IMR-90 (cell line): ENCODE measurements at regions not wholly inside any gene's neighbourhood (a gene's known extent, or its start where the extent isn't known, plus 50 kb on each side); places are given as distances from the start of the nearest gene placed in this dataset.

Experiments
- ATAC-seq: fragments of 200-7000 bp; cut with Tn5 transposase; 2 replicates; pipeline ENCODE4 v1.9.1; 2020; ENCODE audit warnings: low read depth, mild to moderate bottlenecking, moderate library complexity
- BruUV-seq: library from RNA; stranded (reverse); fragments of 400-500 nt; replicated peaks from 2 replicates; lab custom pipeline; 2021; lab: Mats Ljungman, UMichigan
- CTCF ChIA-PET: fragments of 300-600 bp; formaldehyde crosslinking; extraction: SDS; loops from one replicate; lab custom pipeline; 2021; ENCODE audit warnings: antibody characterized with exemption; lab: Yijun Ruan, JAX
- POLR2A ChIA-PET: fragments of 300-600 bp; sonication (Branson Sonifier 250); formaldehyde crosslinking; loops from one replicate; lab custom pipeline; 2022; ENCODE audit warnings: antibody characterized with exemption; ENCODE audit not compliant: unreplicated experiment; lab: Charles Lee
- DNase-seq: peaks from one replicate; pipeline ENCODE4 v3.0.0; 2013
- H2AFZ ChIP-seq: replicated peaks from 2 replicates; pipeline ENCODE3; 2013; ENCODE audit warnings: low read length, mild to moderate bottlenecking; ENCODE audit not compliant: poor library complexity
- H2AK5ac ChIP-seq: 2 replicates; pipeline ENCODE4 v1.6.1; 2013; ENCODE audit warnings: low read depth, low read length, inconsistent platforms
- H2AK9ac ChIP-seq: replicated peaks from 2 replicates; pipeline ENCODE3; 2013; ENCODE audit warnings: mild to moderate bottlenecking, low read depth, low read length, moderate library complexity; ENCODE audit not compliant: poor library complexity
- H2BK120ac ChIP-seq: 2 replicates; pipeline ENCODE4 v1.6.1; 2013; ENCODE audit warnings: low read depth, low read length, inconsistent platforms
- H2BK15ac ChIP-seq: 3 replicates; pipeline ENCODE4 v1.6.1; 2013; ENCODE audit warnings: low read depth, low read length, inconsistent platforms
- H2BK20ac ChIP-seq: 2 replicates; pipeline ENCODE4 v1.6.1; 2013; ENCODE audit warnings: low read depth, mild to moderate bottlenecking, inconsistent platforms, low read length, moderate library complexity
- H2BK5ac ChIP-seq: 2 replicates; pipeline ENCODE4 v1.6.1; 2013; ENCODE audit warnings: mild to moderate bottlenecking, low read depth, low read length, inconsistent platforms; ENCODE audit not compliant: poor library complexity, severe bottlenecking
- H3K14ac ChIP-seq: replicated peaks from 2 replicates; pipeline ENCODE4 v1.6.1; 2013; ENCODE audit warnings: low read depth, low read length, inconsistent platforms
- H3K18ac ChIP-seq: 2 replicates; pipeline ENCODE4 v1.6.1; 2013; ENCODE audit warnings: low read depth, low read length, control low read depth
- H3K23ac ChIP-seq: 2 replicates; pipeline ENCODE4 v1.6.1; 2013; ENCODE audit warnings: low read depth, low read length, inconsistent platforms
- H3K27ac ChIP-seq: 2 replicates; pipeline ENCODE4 v1.5.1; 2013; ENCODE audit warnings: mild to moderate bottlenecking, control low read depth, low read length; ENCODE audit not compliant: insufficient read depth
- H3K27me3 ChIP-seq: 2 replicates; pipeline ENCODE4 v1.6.1; 2013; ENCODE audit warnings: low read length; ENCODE audit not compliant: control insufficient read depth, insufficient read depth
- H3K36me3 ChIP-seq: 2 replicates; pipeline ENCODE4 v1.6.1; 2013; ENCODE audit warnings: low read length, mixed read lengths; ENCODE audit not compliant: control insufficient read depth, insufficient read depth
- H3K4ac ChIP-seq: 2 replicates; pipeline ENCODE4 v1.6.1; 2013; ENCODE audit warnings: low read depth, low read length, inconsistent platforms
- H3K4me1 ChIP-seq: 2 replicates; pipeline ENCODE4 v1.6.1; 2013; ENCODE audit warnings: low read length, mixed read lengths; ENCODE audit not compliant: control insufficient read depth, insufficient read depth
- H3K4me2 ChIP-seq: 2 replicates; pipeline ENCODE4 v1.6.1; 2013; ENCODE audit warnings: low read depth, mild to moderate bottlenecking, control low read depth, low read length, moderate library complexity
- H3K4me3 ChIP-seq: 2 replicates; pipeline ENCODE4 v1.5.1; 2013; ENCODE audit warnings: low read depth, mild to moderate bottlenecking, control low read depth, low read length, moderate library complexity; ENCODE audit not compliant: insufficient read depth
- H3K56ac ChIP-seq: 2 replicates; pipeline ENCODE4 v1.6.1; 2013; ENCODE audit warnings: low read length, inconsistent platforms; ENCODE audit not compliant: insufficient read depth; ENCODE audit errors: extremely low read depth
- H3K79me1 ChIP-seq, 2 experiments: 2 replicates each; pipeline ENCODE4 v1.6.1; 2013; ENCODE audit warnings: low read length in 2 of 2, inconsistent platforms in 1 of 2, low read depth in 1 of 2
- H3K9ac ChIP-seq: 2 replicates; pipeline ENCODE4 v1.6.1; 2013; ENCODE audit warnings: low read depth, low read length, control low read depth
- H3K9me1 ChIP-seq: 2 replicates; pipeline ENCODE4 v1.6.1; 2013; ENCODE audit warnings: low read length, inconsistent platforms; ENCODE audit not compliant: insufficient read depth
- H3K9me3 ChIP-seq: 2 replicates; pipeline ENCODE4 v1.6.1; 2013; ENCODE audit warnings: low read length; ENCODE audit not compliant: control insufficient read depth, insufficient read depth
- H4K20me1 ChIP-seq: 2 replicates; pipeline ENCODE4 v1.6.1; 2013; ENCODE audit warnings: low read length, inconsistent platforms; ENCODE audit not compliant: insufficient read depth
- H4K5ac ChIP-seq: 2 replicates; pipeline ENCODE4 v1.6.1; 2013; ENCODE audit warnings: mild to moderate bottlenecking, low read depth, low read length, control low read depth
- H4K8ac ChIP-seq, 2 experiments: 2 replicates each; pipeline ENCODE4 v1.6.1; 2013; ENCODE audit warnings: low read depth in 2 of 2, low read length in 2 of 2, control low read depth in 1 of 2, inconsistent platforms in 1 of 2
- H4K91ac ChIP-seq: 2 replicates; pipeline ENCODE4 v1.6.1; 2013; ENCODE audit warnings: low read depth, low read length, inconsistent platforms; ENCODE audit not compliant: insufficient read depth
- MXI1 ChIP-seq: IDR thresholded peaks from 2 replicates; pipeline ENCODE4 v1.6.1; 2012; ENCODE audit warnings: low read depth, mild to moderate bottlenecking, low read length, moderate library complexity, borderline replicate concordance
- WGBS, 2 experiments: methylation state at CpG; one replicate each; pipeline versions ENCODE4 v1.1.5 to v1.1.7; 2013; ENCODE audit warnings: missing lambda C conversion rate in 2 of 2; ENCODE audit not compliant: insufficient read length in 1 of 2; ENCODE audit errors: extremely low coverage in 2 of 2; 5-methylcytosine and 5-hydroxymethylcytosine counted together
- dilution Hi-C: fragments of 300-500 bp; cut with HindIII; formaldehyde crosslinking; loops from one replicate; pipeline ENCODE4 v1.14.3; 2018; ENCODE audit warnings: low sequenced_read_pairs; ENCODE audit not compliant: unreplicated experiment
- in situ Hi-C: fragments of 300-500 bp; cut with MboI; formaldehyde crosslinking; loops from 3 replicates; pipeline ENCODE4 v1.14.3; 2019; ENCODE audit warnings: low sequenced_read_pairs, inconsistent platforms, mixed read lengths
- intact Hi-C: fragments of 100-400 bp; cut with micrococcal nuclease; formaldehyde crosslinking; loops from 2 replicates; pipeline ENCODE4 v1.10.0; 2022

GRCh38 chr1:29789221-29789909, 553.0 kb downstream of the PTPRU start:
- dilution Hi-C loops, result no loop called here
- ATAC-seq, result no peak
- CTCF ChIA-PET, result no interaction called here

More at GRCh38 chr1:29789221-29789909, 553.0 kb downstream of the PTPRU start:
- Histone ChIP-seq H2BK5ac (no peak overlapping the region), H4K5ac (no peak overlapping the region), H3K14ac (no peak overlapping the region), H4K8ac (no peak overlapping the region), H3K4ac (no peak overlapping the region), H2BK20ac (no peak overlapping the region), H3K79me1 (no peaks in the 10 kb centered on the region), H2AK5ac (no peak overlapping the region), H3K18ac (no peak overlapping the region), H3K9me1 (no peaks in the 10 kb centered on the region), H3K27ac (no peak overlapping the region), H3K56ac (no peak overlapping the region), H3K36me3 (no peaks in the 10 kb centered on the region), H2BK15ac (no peak overlapping the region), H2AK9ac (no peak overlapping the region), H3K27me3 (no peaks in the 10 kb centered on the region; the same call in 1 of the 2 replicates), H3K23ac (no peak overlapping the region), H3K4me3 (no peak overlapping the region), H4K20me1 (no peaks in the 10 kb centered on the region), H3K4me1 (no peaks in the 10 kb centered on the region), H3K9me3 (no peaks in the 10 kb centered on the region), H3K9ac (no peak overlapping the region), H3K4me2 (no peak overlapping the region), H4K91ac (no peak overlapping the region), H2AFZ (no peak overlapping the region), H2BK120ac (no peak overlapping the region)
- DNase-seq, result peak; percentile 23
- 49% methylated on average over 4 of the region's 10 CpGs; no CpG with 5 or more reads in 1 of the 2 experiments for WGBS, 2 experiments
- POLR2A ChIA-PET, result no interaction called here
- no peak for TF ChIP-seq MXI1
- intact Hi-C loops, result no loop called here
- in situ Hi-C loops, result no loop called here
- no TSS peak for BruUV-seq
